Mesothelial cell of epicardium (in vitro differentiated cells): ENCODE measurements at regions not wholly inside any gene's neighbourhood (a gene's known extent, or its start where the extent isn't known, plus 50 kb on each side); places are given as distances from the start of the nearest gene placed in this dataset.

Experiments
- DNase-seq, 2 experiments: peaks; one replicate each; pipeline ENCODE4 v3.0.0; 2021; ENCODE audit warnings: low spot score in 2 of 2; ENCODE audit not compliant: unreplicated experiment in 2 of 2
- H3K27ac Mint-ChIP-seq: 2 replicates; pipeline ENCODE4 v1.8.0; 2021; ENCODE audit warnings: mixed read lengths
- H3K27me3 Mint-ChIP-seq: 2 replicates; pipeline ENCODE4 v1.8.0; 2021; ENCODE audit warnings: low read depth, mixed read lengths
- H3K36me3 Mint-ChIP-seq: 2 replicates; pipeline ENCODE4 v1.8.0; 2021; ENCODE audit warnings: mixed read lengths
- H3K4me1 Mint-ChIP-seq: 2 replicates; pipeline ENCODE4 v1.8.0; 2021; ENCODE audit warnings: mixed read lengths
- H3K4me3 Mint-ChIP-seq: 2 replicates; pipeline ENCODE4 v1.8.0; 2021; ENCODE audit warnings: mild to moderate bottlenecking, moderate library complexity, mixed read lengths
- H3K9me3 Mint-ChIP-seq: 2 replicates; pipeline ENCODE4 v1.8.0; 2021; ENCODE audit warnings: mixed read lengths
- TF ChIP-seq, protein P1 (sequence below): fragments of 200-600 bp; sonication (generic); IDR thresholded peaks from one replicate; pipeline ENCODE4 v1.5.0; 2021; ENCODE audit warnings: antibody characterized with exemption; ENCODE audit not compliant: unreplicated experiment

- Mint-ChIP-seq H3K9me3 (no peaks in the 10 kb centered on the region), H3K4me3 (no peak overlapping the region), H3K36me3 (no peaks in the 10 kb centered on the region), H3K27ac (no peak overlapping the region), H3K4me1 (peaks cover 6% of the 10 kb centered on the region), H3K27me3 (no peaks in the 10 kb centered on the region)
- no peak for DNase-seq
- TF ChIP-seq, protein P1, sequence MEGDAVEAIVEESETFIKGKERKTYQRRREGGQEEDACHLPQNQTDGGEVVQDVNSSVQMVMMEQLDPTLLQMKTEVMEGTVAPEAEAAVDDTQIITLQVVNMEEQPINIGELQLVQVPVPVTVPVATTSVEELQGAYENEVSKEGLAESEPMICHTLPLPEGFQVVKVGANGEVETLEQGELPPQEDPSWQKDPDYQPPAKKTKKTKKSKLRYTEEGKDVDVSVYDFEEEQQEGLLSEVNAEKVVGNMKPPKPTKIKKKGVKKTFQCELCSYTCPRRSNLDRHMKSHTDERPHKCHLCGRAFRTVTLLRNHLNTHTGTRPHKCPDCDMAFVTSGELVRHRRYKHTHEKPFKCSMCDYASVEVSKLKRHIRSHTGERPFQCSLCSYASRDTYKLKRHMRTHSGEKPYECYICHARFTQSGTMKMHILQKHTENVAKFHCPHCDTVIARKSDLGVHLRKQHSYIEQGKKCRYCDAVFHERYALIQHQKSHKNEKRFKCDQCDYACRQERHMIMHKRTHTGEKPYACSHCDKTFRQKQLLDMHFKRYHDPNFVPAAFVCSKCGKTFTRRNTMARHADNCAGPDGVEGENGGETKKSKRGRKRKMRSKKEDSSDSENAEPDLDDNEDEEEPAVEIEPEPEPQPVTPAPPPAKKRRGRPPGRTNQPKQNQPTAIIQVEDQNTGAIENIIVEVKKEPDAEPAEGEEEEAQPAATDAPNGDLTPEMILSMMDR, result no peak
Measured at GRCh38 chr6:147141711-147142308, 62.4 kb upstream of the STXBP5 start.

- Mint-ChIP-seq H3K9me3 (peaks cover 4% of the 10 kb centered on the region), H3K4me3 (no peak overlapping the region), H3K4me1 (peaks cover 6% of the 10 kb centered on the region), H3K27me3 (no peaks in the 10 kb centered on the region), H3K27ac (no peak overlapping the region), H3K36me3 (no peaks in the 10 kb centered on the region)
- TF ChIP-seq, protein P1, result no peak
- DNase-seq, result no peak
Measured at GRCh38 chr6:147142684-147143245, 61.5 kb upstream of the STXBP5 start.

DNA sequence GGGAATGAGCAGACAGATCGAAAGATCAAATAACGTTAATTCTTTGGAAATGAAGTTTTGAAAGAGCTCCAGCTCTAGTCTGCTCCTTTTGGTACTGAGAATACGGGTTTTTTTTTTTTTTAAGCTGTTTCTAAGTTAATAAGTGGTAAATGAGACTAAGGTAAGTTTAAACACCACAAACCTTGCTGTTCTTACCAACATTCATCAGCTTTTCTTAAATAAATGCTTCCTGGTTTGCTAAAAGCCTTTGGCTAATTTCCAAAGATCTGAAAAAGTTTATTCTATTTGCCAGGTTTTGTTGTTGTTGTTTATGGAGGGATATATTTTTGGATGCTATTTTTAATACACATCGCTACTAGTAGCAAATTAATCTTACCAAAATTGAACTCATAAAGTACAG lies 55.1 kb upstream of the STXBP5 start:
- no peak overlapping the region for H3K27ac Mint-ChIP-seq
- no peak for DNase-seq

GRCh38 chr6:147149826-147150225 lies 54.4 kb upstream of the STXBP5 start:
- no peak overlapping the region for H3K27ac Mint-ChIP-seq
- TF ChIP-seq, protein P1, result no peak

More for the DNA sequence above, 55.1 kb upstream of the STXBP5 start:
- TF ChIP-seq, protein P1, result no peak
- H3K27me3 Mint-ChIP-seq, result peaks cover 3% of the 10 kb centered on the region
- H3K4me1 Mint-ChIP-seq, result no peaks in the 10 kb centered on the region
- H3K4me3 Mint-ChIP-seq, result no peak overlapping the region
- peaks cover 7% of the 10 kb centered on the region for H3K9me3 Mint-ChIP-seq
- H3K36me3 Mint-ChIP-seq, result no peaks in the 10 kb centered on the region

DNA sequence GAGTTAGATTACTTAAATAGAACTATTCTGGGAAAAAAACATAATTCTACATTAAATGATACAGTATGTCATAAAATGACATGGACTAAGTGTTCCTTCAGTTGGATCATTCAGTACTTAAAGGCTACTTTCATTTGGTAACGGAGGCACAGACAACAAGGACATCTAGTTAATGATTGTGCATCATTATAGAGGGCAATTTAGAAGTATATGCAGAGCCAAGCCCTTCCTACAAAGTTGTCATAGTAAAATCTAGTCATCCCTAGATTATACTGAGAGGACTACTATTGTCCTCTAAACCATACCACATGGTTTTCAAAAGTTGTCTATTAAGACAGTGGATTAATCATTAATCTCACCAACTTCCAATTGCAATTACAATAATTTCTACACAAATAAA lies 53.9 kb upstream of the STXBP5 start:
- no peak for DNase-seq
- TF ChIP-seq, protein P1, result no peak
- Mint-ChIP-seq H3K27ac (no peak overlapping the region), H3K36me3 (no peaks in the 10 kb centered on the region), H3K4me3 (no peak overlapping the region), H3K27me3 (peaks cover 4% of the 10 kb centered on the region), H3K4me1 (no peaks in the 10 kb centered on the region), H3K9me3 (peaks cover 7% of the 10 kb centered on the region)

More at GRCh38 chr6:147149826-147150225, 54.4 kb upstream of the STXBP5 start:
- Mint-ChIP-seq H3K4me1 (no peaks in the 10 kb centered on the region), H3K9me3 (peaks cover 7% of the 10 kb centered on the region), H3K36me3 (no peaks in the 10 kb centered on the region), H3K4me3 (no peak overlapping the region), H3K27me3 (peaks cover 4% of the 10 kb centered on the region)
- DNase-seq, result no peak
